Thyroid gland (tissue), 4 donors: ENCODE measurements at regions not wholly inside any gene's neighbourhood (a gene's known extent, or its start where the extent isn't known, plus 50 kb on each side); places are given as distances from the start of the nearest gene placed in this dataset.

ENCODE experiments used
- CTCF ChIP-seq, 6 experiments: fragments of 200-600 bp in 3 of 6; fragments of 450-650 bp in 3 of 6; sonication (generic) in 3 of 6; IDR thresholded peaks; one replicate each; pipeline ENCODE4 v1.5.1; 2016 to 2019; ENCODE audit warnings: antibody characterized with exemption in 6 of 6, mild to moderate bottlenecking in 2 of 6, inconsistent platforms in 1 of 6, moderate library complexity in 1 of 6
- POLR2A ChIP-seq, 2 donors: fragments of 450-650 bp; IDR thresholded peaks; one replicate each; pipeline ENCODE4 v1.6.1; 2017; ENCODE audit warnings: antibody characterized with exemption in 2 of 2, mild to moderate bottlenecking in 2 of 2, moderate library complexity in 1 of 2

- TF ChIP-seq CTCF (IDR thresholded peaks at IDR 0.05) = no peak
- TF ChIP-seq POLR2A (IDR thresholded peaks at IDR 0.05) = no peak
Observed at GRCh38 chr9:86676396-86676795, 270.9 kb downstream of the GAS1 start.
